K562 (cell line): ENCODE measurements at regions not wholly inside any gene's neighbourhood (a gene's known extent, or its start where the extent isn't known, plus 50 kb on each side); places are given as distances from the start of the nearest gene placed in this dataset.

Experiments used
- FOSL1 ChIP-seq: fragments of 200-800 bp; sonication (Bioruptor generic); conservative IDR thresholded peaks from 2 replicates; pipeline ENCODE4 v1.6.1; 2016; ENCODE audit warnings: missing genetic modification characterization, missing compliant biosample characterization
- MITF ChIP-seq: IDR thresholded peaks from 2 replicates; pipeline ENCODE4 v1.6.1; 2014; ENCODE audit warnings: antibody characterized with exemption
- TF ChIP-seq, protein P1 (sequence below): sonication (generic); formaldehyde crosslinking; IDR thresholded peaks from 2 replicates; pipeline ENCODE4 v1.8.0; 2023; ENCODE audit warnings: mild to moderate bottlenecking, missing genetic modification reagents
- TF ChIP-seq, protein P2 (sequence below): fragments of 250-450 bp; sonication (Bioruptor Pico); IDR thresholded peaks from 2 replicates; pipeline ENCODE4 v1.5.0; 2021; ENCODE audit warnings: mild to moderate bottlenecking, moderate library complexity

DNA sequence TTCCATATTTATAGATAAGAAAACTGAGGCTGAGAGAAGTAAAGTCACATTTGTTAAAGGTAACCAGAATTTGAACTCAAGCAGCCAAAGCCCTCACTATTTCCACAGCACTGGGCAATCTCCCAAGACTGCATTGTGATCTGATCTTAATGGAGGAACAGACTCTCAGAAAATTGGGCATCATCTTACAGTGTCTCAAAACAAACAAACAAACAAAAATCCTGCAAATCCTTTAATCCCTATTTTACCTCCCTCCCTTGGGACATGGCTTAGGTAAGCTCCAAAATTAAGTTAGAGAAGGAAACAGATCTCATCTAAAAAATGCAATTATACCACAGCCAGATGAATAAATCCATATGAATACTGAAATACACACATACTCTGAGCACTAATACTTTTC, 57.5 kb downstream of the FHIP2A start (continued):
- no peak for TF ChIP-seq MITF
- TF ChIP-seq FOSL1: no peak
- TF ChIP-seq, protein P1, sequence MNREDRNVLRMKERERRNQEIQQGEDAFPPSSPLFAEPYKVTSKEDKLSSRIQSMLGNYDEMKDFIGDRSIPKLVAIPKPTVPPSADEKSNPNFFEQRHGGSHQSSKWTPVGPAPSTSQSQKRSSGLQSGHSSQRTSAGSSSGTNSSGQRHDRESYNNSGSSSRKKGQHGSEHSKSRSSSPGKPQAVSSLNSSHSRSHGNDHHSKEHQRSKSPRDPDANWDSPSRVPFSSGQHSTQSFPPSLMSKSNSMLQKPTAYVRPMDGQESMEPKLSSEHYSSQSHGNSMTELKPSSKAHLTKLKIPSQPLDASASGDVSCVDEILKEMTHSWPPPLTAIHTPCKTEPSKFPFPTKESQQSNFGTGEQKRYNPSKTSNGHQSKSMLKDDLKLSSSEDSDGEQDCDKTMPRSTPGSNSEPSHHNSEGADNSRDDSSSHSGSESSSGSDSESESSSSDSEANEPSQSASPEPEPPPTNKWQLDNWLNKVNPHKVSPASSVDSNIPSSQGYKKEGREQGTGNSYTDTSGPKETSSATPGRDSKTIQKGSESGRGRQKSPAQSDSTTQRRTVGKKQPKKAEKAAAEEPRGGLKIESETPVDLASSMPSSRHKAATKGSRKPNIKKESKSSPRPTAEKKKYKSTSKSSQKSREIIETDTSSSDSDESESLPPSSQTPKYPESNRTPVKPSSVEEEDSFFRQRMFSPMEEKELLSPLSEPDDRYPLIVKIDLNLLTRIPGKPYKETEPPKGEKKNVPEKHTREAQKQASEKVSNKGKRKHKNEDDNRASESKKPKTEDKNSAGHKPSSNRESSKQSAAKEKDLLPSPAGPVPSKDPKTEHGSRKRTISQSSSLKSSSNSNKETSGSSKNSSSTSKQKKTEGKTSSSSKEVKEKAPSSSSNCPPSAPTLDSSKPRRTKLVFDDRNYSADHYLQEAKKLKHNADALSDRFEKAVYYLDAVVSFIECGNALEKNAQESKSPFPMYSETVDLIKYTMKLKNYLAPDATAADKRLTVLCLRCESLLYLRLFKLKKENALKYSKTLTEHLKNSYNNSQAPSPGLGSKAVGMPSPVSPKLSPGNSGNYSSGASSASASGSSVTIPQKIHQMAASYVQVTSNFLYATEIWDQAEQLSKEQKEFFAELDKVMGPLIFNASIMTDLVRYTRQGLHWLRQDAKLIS (CRISPR knock-in tag): no peak
- TF ChIP-seq, protein P2, sequence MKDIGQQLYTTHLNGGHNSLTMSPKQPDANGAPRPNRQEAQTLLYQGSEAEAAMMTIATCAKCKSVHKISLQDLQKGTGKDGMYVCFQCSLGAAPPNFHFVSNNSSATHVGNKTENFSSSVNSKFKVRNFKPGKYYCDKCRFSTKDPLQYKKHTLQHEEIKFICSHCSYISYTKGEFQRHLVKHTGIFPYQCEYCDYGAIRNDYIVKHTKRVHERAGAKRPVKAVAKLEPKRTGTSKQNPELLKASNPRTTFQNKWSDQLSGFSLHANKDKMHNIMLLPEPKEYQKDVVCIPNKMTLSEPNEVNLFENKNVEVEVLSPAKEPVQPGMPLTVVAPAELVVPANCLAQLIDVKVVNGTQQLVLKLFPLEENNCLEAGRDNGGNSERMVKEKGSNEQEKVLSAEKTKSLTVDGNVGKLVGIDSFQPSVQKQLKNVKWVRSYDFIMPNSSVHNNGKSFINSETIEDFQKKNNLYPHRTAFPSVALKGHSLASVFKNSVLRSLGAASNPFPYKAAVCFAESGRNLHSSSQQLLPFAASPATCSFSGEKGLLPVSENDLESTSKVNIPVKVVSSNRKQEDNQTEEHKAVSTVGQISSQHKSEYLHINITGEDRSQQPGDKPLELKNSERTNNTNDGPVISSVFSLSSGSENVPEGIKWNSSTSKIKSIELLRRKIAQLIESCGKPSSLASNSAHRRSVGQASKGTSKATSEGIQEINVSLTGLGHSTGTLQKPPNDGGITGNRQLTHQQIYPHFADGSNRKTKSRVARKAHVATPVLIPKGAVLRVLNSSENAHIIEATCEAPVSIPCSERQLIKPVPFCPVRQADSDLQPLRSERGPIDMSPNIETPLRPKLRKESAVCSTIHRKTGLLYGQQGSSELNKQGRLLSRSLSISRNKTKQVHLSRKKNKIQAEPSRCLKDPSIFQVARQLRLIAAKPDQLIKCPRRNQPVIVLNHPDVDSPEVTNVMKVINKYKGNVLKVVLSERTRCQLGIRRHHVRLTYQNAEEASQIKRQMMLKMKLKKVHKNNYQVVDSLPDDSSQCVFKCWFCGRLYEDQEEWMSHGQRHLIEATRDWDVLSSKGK (CRISPR knock-in tag): no peak
- TF ChIP-seq, all 486 proteins: peak for 0
